Neural progenitor cell (in vitro differentiated cells): ENCODE measurements at regions not wholly inside any gene's neighbourhood (a gene's known extent, or its start where the extent isn't known, plus 50 kb on each side); places are given as distances from the start of the nearest gene placed in this dataset.

Source experiments
- DNase-seq: peaks from one replicate; pipeline ENCODE4 v3.0.0-alpha.2; 2016; ENCODE audit warnings: low spot score
- H2AFZ ChIP-seq: fragments of 200-600 bp; sonication (generic); replicated peaks from 2 replicates; pipeline ENCODE4 v1.6.1; 2016; ENCODE audit warnings: antibody characterized with exemption
- H3F3A ChIP-seq: fragments of 200-600 bp; sonication (generic); 2 replicates; pipeline ENCODE4 v1.6.1; 2016; ENCODE audit warnings: antibody characterized with exemption, low read depth
- H3K27ac ChIP-seq: fragments of 200-600 bp; sonication (generic); 2 replicates; pipeline ENCODE4 v1.5.1; 2016; ENCODE audit warnings: mild to moderate bottlenecking
- H3K27me3 ChIP-seq: fragments of 200-600 bp; sonication (generic); 2 replicates; pipeline ENCODE4 v1.6.1; 2016; ENCODE audit warnings: mild to moderate bottlenecking, moderate library complexity
- H3K36me3 ChIP-seq: fragments of 200-600 bp; sonication (generic); 2 replicates; pipeline ENCODE4 v1.5.1; 2016
- H3K4me1 ChIP-seq: fragments of 200-600 bp; sonication (generic); 2 replicates; pipeline ENCODE4 v1.6.1; 2016; ENCODE audit warnings: mixed run types
- H3K4me2 ChIP-seq: fragments of 200-600 bp; sonication (generic); 2 replicates; pipeline ENCODE4 v1.6.1; 2016
- H3K4me3 ChIP-seq: fragments of 200-600 bp; sonication (generic); 2 replicates; pipeline ENCODE4 v1.5.1; 2016
- H3K79me2 ChIP-seq: fragments of 200-600 bp; sonication (generic); 2 replicates; pipeline ENCODE4 v1.6.1; 2016; ENCODE audit warnings: low read depth
- H3K9ac ChIP-seq: fragments of 200-600 bp; sonication (generic); 2 replicates; pipeline ENCODE4 v1.6.1; 2016
- H3K9me3 ChIP-seq: fragments of 200-600 bp; sonication (generic); 2 replicates; pipeline ENCODE4 v1.5.1; 2016; ENCODE audit warnings: low read depth
- H4K20me1 ChIP-seq: fragments of 200-600 bp; sonication (generic); 2 replicates; pipeline ENCODE4 v1.6.1; 2016; ENCODE audit warnings: low read depth
- H3K27ac Mint-ChIP-seq: 3 replicates; pipeline ENCODE4 v1.8.0; 2021; ENCODE audit warnings: mixed read lengths
- H3K27me3 Mint-ChIP-seq: 2 replicates; pipeline ENCODE4 v1.8.0; 2022; ENCODE audit warnings: low read depth, mild to moderate bottlenecking, inconsistent platforms, moderate library complexity, mixed read lengths; ENCODE audit not compliant: insufficient read depth
- H3K36me3 Mint-ChIP-seq: 3 replicates; pipeline ENCODE4 v1.8.0; 2021; ENCODE audit warnings: mixed read lengths
- H3K4me1 Mint-ChIP-seq: 3 replicates; pipeline ENCODE4 v1.8.0; 2021; ENCODE audit warnings: mixed read lengths
- H3K4me3 Mint-ChIP-seq: 3 replicates; pipeline ENCODE4 v1.8.0; 2021; ENCODE audit warnings: mild to moderate bottlenecking, moderate library complexity, mixed read lengths
- H3K9me3 Mint-ChIP-seq: 3 replicates; pipeline ENCODE4 v1.8.0; 2020; ENCODE audit warnings: mixed read lengths
- CTCF ChIP-seq: fragments of 200-600 bp; sonication (generic); IDR thresholded peaks from 2 replicates; pipeline ENCODE4 v1.5.1; 2017; ENCODE audit warnings: antibody characterized with exemption, mild to moderate bottlenecking
- EZH2 ChIP-seq: fragments of 200-600 bp; sonication (generic); IDR thresholded peaks from 2 replicates; pipeline ENCODE4 v1.6.1; 2017; ENCODE audit warnings: antibody characterized with exemption, mild to moderate bottlenecking, moderate library complexity
- EZH2phosphoT487 ChIP-seq: fragments of 200-600 bp; sonication (generic); IDR thresholded peaks from 2 replicates; pipeline ENCODE4 v1.6.1; 2017; ENCODE audit warnings: antibody characterized with exemption

GRCh38 chr5:4313138-4313537 lies 717.5 kb downstream of the IRX1 start:
- H3K27me3 Mint-ChIP-seq: peaks cover 2% of the 10 kb centered on the region
- Histone ChIP-seq H3F3A (no peaks in the 10 kb centered on the region), H3K27me3 (no peaks in the 10 kb centered on the region), H3K79me2 (no peaks in the 10 kb centered on the region), H3K4me1 (peaks cover 10% of the 10 kb centered on the region), H3K4me2 (no peak overlapping the region), H3K9ac (no peak overlapping the region), H3K27ac (no peak overlapping the region), H2AFZ (no peak overlapping the region), H3K36me3 (no peaks in the 10 kb centered on the region), H3K4me3 (no peak overlapping the region), H3K9me3 (no peaks in the 10 kb centered on the region), H4K20me1 (no peaks in the 10 kb centered on the region)
- H3K27ac Mint-ChIP-seq: no peak overlapping the region
- TF ChIP-seq EZH2phosphoT487: no peak
- TF ChIP-seq CTCF: no peak
- no peak for TF ChIP-seq EZH2
- no peaks in the 10 kb centered on the region for H3K9me3 Mint-ChIP-seq
- H3K36me3 Mint-ChIP-seq: no peaks in the 10 kb centered on the region
- peaks cover under 1% of the 10 kb centered on the region for H3K4me1 Mint-ChIP-seq
- DNase-seq: no peak
- H3K4me3 Mint-ChIP-seq: no peak overlapping the region

GRCh38 chr5:4319478-4320128 lies 724.0 kb downstream of the IRX1 start:
- no peak overlapping the region for H3K9ac ChIP-seq
- no peaks in the 10 kb centered on the region for H3F3A ChIP-seq
- Mint-ChIP-seq H3K9me3 (peaks cover 13% of the 10 kb centered on the region), H3K4me1 (peaks cover 3% of the 10 kb centered on the region), H3K4me3 (no peak overlapping the region), H3K27me3 (peaks cover 2% of the 10 kb centered on the region), H3K27ac (no peak overlapping the region), H3K36me3 (no peaks in the 10 kb centered on the region)
- TF ChIP-seq EZH2phosphoT487 (no peak), EZH2 (no peak), CTCF (no peak)
- H3K9me3 ChIP-seq: peaks cover 7% of the 10 kb centered on the region
- H3K27ac ChIP-seq: no peak overlapping the region
- H3K79me2 ChIP-seq: no peaks in the 10 kb centered on the region
- no peaks in the 10 kb centered on the region for H3K27me3 ChIP-seq
- no peak for DNase-seq
- H2AFZ ChIP-seq: no peak overlapping the region
- H4K20me1 ChIP-seq: no peaks in the 10 kb centered on the region
- no peaks in the 10 kb centered on the region for H3K4me1 ChIP-seq
- no peaks in the 10 kb centered on the region for H3K36me3 ChIP-seq
- no peak overlapping the region for H3K4me2 ChIP-seq
- no peak overlapping the region for H3K4me3 ChIP-seq

- Histone ChIP-seq H4K20me1 (no peaks in the 10 kb centered on the region), H3K4me1 (no peaks in the 10 kb centered on the region), H3K9me3 (no peaks in the 10 kb centered on the region), H3K27ac (no peak overlapping the region), H3K4me3 (no peak overlapping the region), H2AFZ (no peak overlapping the region), H3K27me3 (no peaks in the 10 kb centered on the region), H3K79me2 (no peaks in the 10 kb centered on the region), H3K4me2 (no peak overlapping the region), H3K36me3 (no peaks in the 10 kb centered on the region), H3F3A (no peaks in the 10 kb centered on the region), H3K9ac (no peak overlapping the region)
- TF ChIP-seq EZH2 (no peak), CTCF (no peak), EZH2phosphoT487 (no peak)
- Mint-ChIP-seq H3K36me3 (no peaks in the 10 kb centered on the region), H3K4me1 (peaks cover 3% of the 10 kb centered on the region), H3K4me3 (no peak overlapping the region), H3K9me3 (peaks cover 6% of the 10 kb centered on the region), H3K27me3 (peaks cover 2% of the 10 kb centered on the region), H3K27ac (no peak overlapping the region)
- DNase-seq: no peak
These were observed 734.7 kb downstream of the IRX1 start for GRCh38 chr5:4330327-4330726.
